Activated CD4-positive, alpha-beta T cell treated with anti-CD3 and anti-CD28 coated beads, Interleukin-2, amount 10 ng/mL, durations not matched to agents 7 days and 5 days (primary cell): ENCODE measurements at regions not wholly inside any gene's neighbourhood (a gene's known extent, or its start where the extent isn't known, plus 50 kb on each side); places are given as distances from the start of the nearest gene placed in this dataset.

Experiments
- CTCF ChIA-PET: fragments of 350-600 bp; sonication (Branson Sonifier 250); formaldehyde crosslinking; loops from one replicate; lab custom pipeline; 2021; ENCODE audit warnings: antibody characterized with exemption; lab: Charles Lee
- POLR2A ChIA-PET: fragments of 350-600 bp; sonication (Branson Sonifier 250); formaldehyde crosslinking; loops from one replicate; lab custom pipeline; 2021; ENCODE audit warnings: antibody characterized with exemption; lab: Charles Lee
- DNase-seq: peaks from one replicate; pipeline ENCODE4 v3.0.0-alpha.2; 2020
- H3K27ac Mint-ChIP-seq: one replicate; pipeline ENCODE4 v1.8.0; 2021; ENCODE audit warnings: mild to moderate bottlenecking, moderate library complexity, mixed read lengths
- H3K27me3 Mint-ChIP-seq: one replicate; pipeline ENCODE4 v1.8.0; 2021; ENCODE audit warnings: mixed read lengths
- H3K36me3 Mint-ChIP-seq: one replicate; pipeline ENCODE4 v1.8.0; 2021; ENCODE audit warnings: low read depth, mixed read lengths
- H3K4me1 Mint-ChIP-seq: one replicate; pipeline ENCODE4 v1.8.0; 2021; ENCODE audit warnings: mixed read lengths
- H3K4me3 Mint-ChIP-seq: one replicate; pipeline ENCODE4 v1.8.0; 2021; ENCODE audit warnings: mild to moderate bottlenecking, moderate library complexity, mixed read lengths
- H3K9me3 Mint-ChIP-seq: one replicate; pipeline ENCODE4 v1.8.0; 2021; ENCODE audit warnings: mixed read lengths

- Mint-ChIP-seq H3K9me3 (peaks cover 2% of the 10 kb centered on the region), H3K4me1 (no peaks in the 10 kb centered on the region), H3K4me3 (no peak overlapping the region), H3K27me3 (no peaks in the 10 kb centered on the region), H3K27ac (no peak overlapping the region), H3K36me3 (no peaks in the 10 kb centered on the region)
- DNase-seq, result no peak
- ChIA-PET POLR2A (no interaction called here), CTCF (no interaction called here)
Measured at GRCh38 chr2:22478329-22478728, 906.6 kb upstream of the KLHL29 start.

GRCh38 chr2:22481486-22482259 lies 903.3 kb upstream of the KLHL29 start:
- Mint-ChIP-seq H3K27me3 (no peaks in the 10 kb centered on the region), H3K4me1 (no peaks in the 10 kb centered on the region), H3K36me3 (no peaks in the 10 kb centered on the region), H3K27ac (no peak overlapping the region), H3K4me3 (no peak overlapping the region), H3K9me3 (peaks cover 2% of the 10 kb centered on the region)
- no peak for DNase-seq
- ChIA-PET CTCF (no interaction called here), POLR2A (no interaction called here)

GRCh38 chr2:22483036-22483435 lies 901.9 kb upstream of the KLHL29 start:
- Mint-ChIP-seq H3K27me3 (no peaks in the 10 kb centered on the region), H3K9me3 (no peaks in the 10 kb centered on the region), H3K4me1 (no peaks in the 10 kb centered on the region), H3K4me3 (no peak overlapping the region), H3K27ac (no peak overlapping the region), H3K36me3 (no peaks in the 10 kb centered on the region)
- ChIA-PET CTCF (no interaction called here), POLR2A (no interaction called here)
- DNase-seq, result no peak

GRCh38 chr2:22485486-22485885 lies 899.5 kb upstream of the KLHL29 start:
- ChIA-PET POLR2A (no interaction called here), CTCF (no interaction called here)
- no peaks in the 10 kb centered on the region for H3K4me1 Mint-ChIP-seq
- no peak overlapping the region for H3K27ac Mint-ChIP-seq
- H3K36me3 Mint-ChIP-seq, result no peaks in the 10 kb centered on the region
- H3K4me3 Mint-ChIP-seq, result no peak overlapping the region
- DNase-seq, result no peak
- no peaks in the 10 kb centered on the region for H3K27me3 Mint-ChIP-seq
- peaks cover 2% of the 10 kb centered on the region for H3K9me3 Mint-ChIP-seq

GRCh38 chr2:22486343-22486742 lies 898.6 kb upstream of the KLHL29 start:
- Mint-ChIP-seq H3K27ac (peak overlapping the region; percentile 54), H3K36me3 (no peaks in the 10 kb centered on the region), H3K27me3 (no peaks in the 10 kb centered on the region), H3K4me3 (no peak overlapping the region), H3K9me3 (peaks cover 2% of the 10 kb centered on the region), H3K4me1 (no peaks in the 10 kb centered on the region)
- POLR2A ChIA-PET, result no interaction called here
- no peak for DNase-seq
- CTCF ChIA-PET, result interaction anchor here (0.7 kb wide), 1 partner anchor 23 kb away, joined by 3 read pairs; no protein-coding TSS in a partner anchor

- Mint-ChIP-seq H3K9me3 (peaks cover 2% of the 10 kb centered on the region), H3K36me3 (no peaks in the 10 kb centered on the region), H3K27ac (no peak overlapping the region), H3K4me1 (no peaks in the 10 kb centered on the region), H3K27me3 (no peaks in the 10 kb centered on the region), H3K4me3 (no peak overlapping the region)
- POLR2A ChIA-PET, result no interaction called here
- no peak for DNase-seq
- CTCF ChIA-PET, result interaction anchor here (0.7 kb wide), 1 partner anchor 24 kb away, joined by 3 read pairs; no protein-coding TSS in a partner anchor
Measured at GRCh38 chr2:22487036-22487435, 897.9 kb upstream of the KLHL29 start.

GRCh38 chr2:22487541-22487940 lies 897.4 kb upstream of the KLHL29 start:
- Mint-ChIP-seq H3K4me1 (no peaks in the 10 kb centered on the region), H3K27ac (no peak overlapping the region), H3K9me3 (peaks cover 2% of the 10 kb centered on the region), H3K36me3 (no peaks in the 10 kb centered on the region), H3K27me3 (no peaks in the 10 kb centered on the region), H3K4me3 (no peak overlapping the region)
- CTCF ChIA-PET, result no interaction called here
- POLR2A ChIA-PET, result no interaction called here
- no peak for DNase-seq

- H3K27ac Mint-ChIP-seq, result no peak overlapping the region
- H3K9me3 Mint-ChIP-seq, result peaks cover 2% of the 10 kb centered on the region
- H3K4me1 Mint-ChIP-seq, result no peaks in the 10 kb centered on the region
- H3K27me3 Mint-ChIP-seq, result no peaks in the 10 kb centered on the region
- no peaks in the 10 kb centered on the region for H3K36me3 Mint-ChIP-seq
- H3K4me3 Mint-ChIP-seq, result no peak overlapping the region
- POLR2A ChIA-PET, result no interaction called here
- DNase-seq, result no peak
- CTCF ChIA-PET, result no interaction called here
Measured at GRCh38 chr2:22491442-22491841, 893.5 kb upstream of the KLHL29 start.

- POLR2A ChIA-PET, result no interaction called here
- Mint-ChIP-seq H3K9me3 (peaks cover 11% of the 10 kb centered on the region), H3K27ac (no peak overlapping the region), H3K36me3 (no peaks in the 10 kb centered on the region), H3K4me3 (no peak overlapping the region), H3K4me1 (no peaks in the 10 kb centered on the region), H3K27me3 (no peaks in the 10 kb centered on the region)
- CTCF ChIA-PET, result no interaction called here
- DNase-seq, result no peak
Measured at GRCh38 chr2:22494156-22494555, 890.8 kb upstream of the KLHL29 start.

- H3K27me3 Mint-ChIP-seq, result no peaks in the 10 kb centered on the region
- DNase-seq, result no peak
Measured at GRCh38 chr2:22497064-22497463, 887.9 kb upstream of the KLHL29 start.

GRCh38 chr2:22497789-22498188 lies 887.2 kb upstream of the KLHL29 start:
- peaks cover 9% of the 10 kb centered on the region for H3K9me3 Mint-ChIP-seq
- H3K4me1 Mint-ChIP-seq, result no peaks in the 10 kb centered on the region
- CTCF ChIA-PET, result no interaction called here
- H3K36me3 Mint-ChIP-seq, result no peaks in the 10 kb centered on the region
- no peaks in the 10 kb centered on the region for H3K27me3 Mint-ChIP-seq
- no peak for DNase-seq
- H3K4me3 Mint-ChIP-seq, result no peak overlapping the region
- POLR2A ChIA-PET, result no interaction called here
- no peak overlapping the region for H3K27ac Mint-ChIP-seq

More at GRCh38 chr2:22497064-22497463, 887.9 kb upstream of the KLHL29 start:
- H3K4me1 Mint-ChIP-seq, result no peaks in the 10 kb centered on the region
- no peak overlapping the region for H3K27ac Mint-ChIP-seq
- ChIA-PET CTCF (no interaction called here), POLR2A (no interaction called here)
- H3K36me3 Mint-ChIP-seq, result no peaks in the 10 kb centered on the region
- H3K9me3 Mint-ChIP-seq, result peaks cover 9% of the 10 kb centered on the region
- no peak overlapping the region for H3K4me3 Mint-ChIP-seq

- ChIA-PET CTCF (no interaction called here), POLR2A (interaction anchor here (0.8 kb wide), 1 partner anchor 1647 kb away, joined by 11 read pairs; no protein-coding TSS in a partner anchor)
- Mint-ChIP-seq H3K36me3 (no peaks in the 10 kb centered on the region), H3K27ac (no peak overlapping the region), H3K4me3 (no peak overlapping the region), H3K9me3 (peaks cover 9% of the 10 kb centered on the region), H3K4me1 (no peaks in the 10 kb centered on the region), H3K27me3 (no peaks in the 10 kb centered on the region)
- no peak for DNase-seq
Measured at GRCh38 chr2:22499082-22499839, 885.7 kb upstream of the KLHL29 start.

- POLR2A ChIA-PET, result no interaction called here
- H3K9me3 Mint-ChIP-seq, result peaks cover 9% of the 10 kb centered on the region
- DNase-seq, result no peak
- H3K4me3 Mint-ChIP-seq, result no peak overlapping the region
- H3K4me1 Mint-ChIP-seq, result no peaks in the 10 kb centered on the region
- H3K27ac Mint-ChIP-seq, result no peak overlapping the region
- H3K36me3 Mint-ChIP-seq, result no peaks in the 10 kb centered on the region
- no peaks in the 10 kb centered on the region for H3K27me3 Mint-ChIP-seq
- CTCF ChIA-PET, result no interaction called here
Measured at GRCh38 chr2:22500555-22500935, 884.4 kb upstream of the KLHL29 start.
